ENCODE measurements at regions not wholly inside any gene's neighbourhood (a gene's known extent, or its start where the extent isn't known, plus 50 kb on each side); places are given as distances from the start of the nearest gene placed in this dataset.

- TF ChIP-seq, protein P1, sequence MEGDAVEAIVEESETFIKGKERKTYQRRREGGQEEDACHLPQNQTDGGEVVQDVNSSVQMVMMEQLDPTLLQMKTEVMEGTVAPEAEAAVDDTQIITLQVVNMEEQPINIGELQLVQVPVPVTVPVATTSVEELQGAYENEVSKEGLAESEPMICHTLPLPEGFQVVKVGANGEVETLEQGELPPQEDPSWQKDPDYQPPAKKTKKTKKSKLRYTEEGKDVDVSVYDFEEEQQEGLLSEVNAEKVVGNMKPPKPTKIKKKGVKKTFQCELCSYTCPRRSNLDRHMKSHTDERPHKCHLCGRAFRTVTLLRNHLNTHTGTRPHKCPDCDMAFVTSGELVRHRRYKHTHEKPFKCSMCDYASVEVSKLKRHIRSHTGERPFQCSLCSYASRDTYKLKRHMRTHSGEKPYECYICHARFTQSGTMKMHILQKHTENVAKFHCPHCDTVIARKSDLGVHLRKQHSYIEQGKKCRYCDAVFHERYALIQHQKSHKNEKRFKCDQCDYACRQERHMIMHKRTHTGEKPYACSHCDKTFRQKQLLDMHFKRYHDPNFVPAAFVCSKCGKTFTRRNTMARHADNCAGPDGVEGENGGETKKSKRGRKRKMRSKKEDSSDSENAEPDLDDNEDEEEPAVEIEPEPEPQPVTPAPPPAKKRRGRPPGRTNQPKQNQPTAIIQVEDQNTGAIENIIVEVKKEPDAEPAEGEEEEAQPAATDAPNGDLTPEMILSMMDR (IDR thresholded peaks at IDR 0.05; ENCODE audit: insufficient read depth, low read length, poor library complexity, severe bottlenecking), result no peak
- TF ChIP-seq EZH2phosphoT487 (conservative IDR thresholded peaks at IDR 0.05; ENCODE audit: low read length), result no peak
Measured at GRCh38 chr2:228871012-228871411, 400.1 kb downstream of the PID1 start.
